Stimulated activated naive CD8-positive, alpha-beta T cell treated with anti-CD3 and anti-CD28 coated beads, Interleukin-15, amount 100 ng/mL, for 72 hours (primary cell): ENCODE measurements at regions not wholly inside any gene's neighbourhood (a gene's known extent, or its start where the extent isn't known, plus 50 kb on each side); places are given as distances from the start of the nearest gene placed in this dataset.
"Not testable (repeated sequence)": the region's sequence is repeated elsewhere in the genome, so short reads cannot be mapped to it uniquely, and the experiment has no call there.

Source experiments
- ATAC-seq: fragments of 150-1000 bp; cut with Tn5 transposase; 2 replicates; pipeline ENCODE4 v1.10.0; 2021; ENCODE audit warnings: mild to moderate bottlenecking, moderate library complexity
- DNase-seq, 2 donors: peaks; one replicate each; pipeline ENCODE4 v3.0.0; 2021 to 2022
- H3K27ac Mint-ChIP-seq, 2 donors: one replicate each; pipeline ENCODE4 v1.8.0; 2022; ENCODE audit warnings: mild to moderate bottlenecking in 2 of 2, mixed read lengths in 2 of 2, moderate library complexity in 2 of 2
- H3K27me3 Mint-ChIP-seq: one replicate; pipeline ENCODE4 v1.8.0; 2022; ENCODE audit warnings: mixed read lengths
- H3K4me1 Mint-ChIP-seq: one replicate; pipeline ENCODE4 v1.8.0; 2022; ENCODE audit warnings: mild to moderate bottlenecking, mixed read lengths
- H3K4me3 Mint-ChIP-seq, 2 donors: one replicate each; pipeline ENCODE4 v1.8.0; 2022; ENCODE audit warnings: mild to moderate bottlenecking in 2 of 2, mixed read lengths in 2 of 2, moderate library complexity in 1 of 2
- H3K9me3 Mint-ChIP-seq, 2 donors: one replicate each; pipeline ENCODE4 v1.8.0; 2022; ENCODE audit warnings: mixed read lengths in 2 of 2

DNA sequence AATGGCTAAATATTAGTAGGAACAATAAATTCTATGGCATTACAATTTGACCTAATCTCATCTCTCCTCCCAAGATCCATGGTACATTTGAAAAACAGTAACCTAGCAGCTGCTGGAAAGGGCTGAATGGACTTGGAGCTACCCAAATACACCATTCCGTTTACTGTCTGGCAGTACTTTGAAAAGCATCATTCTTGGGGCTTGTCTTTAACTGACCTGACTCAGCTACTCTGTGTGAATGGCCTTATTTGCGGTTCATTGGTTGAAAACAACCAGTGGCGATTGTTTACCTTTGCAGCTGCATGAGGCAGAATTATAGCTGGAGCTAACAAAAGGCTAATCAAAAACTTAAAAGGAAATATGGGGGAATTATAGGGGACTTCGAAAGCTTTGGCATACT lies 311.2 kb upstream of the MCTP2 start:
- DNase-seq, result no peak
- Mint-ChIP-seq H3K4me1 (no peaks in the 10 kb centered on the region), H3K4me3 (no peak overlapping the region), H3K27ac (no peak overlapping the region), H3K9me3 (peaks cover 5 to 8% of the 10 kb centered on the region in 2 donors), H3K27me3 (peaks cover 7% of the 10 kb centered on the region)
- ATAC-seq, result no peak

DNA sequence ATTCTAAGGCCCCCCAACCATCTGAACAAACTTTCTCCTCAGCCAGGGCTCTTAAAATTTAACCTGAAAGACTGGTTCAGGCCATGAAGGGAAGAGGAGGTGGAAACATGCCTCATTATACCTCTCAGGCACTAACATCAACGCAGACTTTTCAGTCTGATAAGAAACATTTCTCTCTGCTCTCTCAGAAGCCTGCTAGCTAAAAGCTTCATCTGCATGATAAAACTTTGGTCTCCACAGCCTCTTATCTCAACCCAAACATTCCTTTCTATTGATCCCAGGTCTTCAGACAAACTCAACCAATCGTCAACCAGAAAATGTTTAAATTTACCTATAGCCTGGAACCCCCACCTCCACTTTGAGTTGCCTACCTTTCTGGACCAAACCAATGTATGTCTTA lies 312.6 kb upstream of the MCTP2 start:
- H3K4me3 Mint-ChIP-seq, H3K4me1 Mint-ChIP-seq, H3K9me3 Mint-ChIP-seq, DNase-seq, H3K27me3 Mint-ChIP-seq, ATAC-seq: not testable (repeated sequence)
- peak overlapping the region in 1 of 2 donors; percentile 33 for H3K27ac Mint-ChIP-seq

DNA sequence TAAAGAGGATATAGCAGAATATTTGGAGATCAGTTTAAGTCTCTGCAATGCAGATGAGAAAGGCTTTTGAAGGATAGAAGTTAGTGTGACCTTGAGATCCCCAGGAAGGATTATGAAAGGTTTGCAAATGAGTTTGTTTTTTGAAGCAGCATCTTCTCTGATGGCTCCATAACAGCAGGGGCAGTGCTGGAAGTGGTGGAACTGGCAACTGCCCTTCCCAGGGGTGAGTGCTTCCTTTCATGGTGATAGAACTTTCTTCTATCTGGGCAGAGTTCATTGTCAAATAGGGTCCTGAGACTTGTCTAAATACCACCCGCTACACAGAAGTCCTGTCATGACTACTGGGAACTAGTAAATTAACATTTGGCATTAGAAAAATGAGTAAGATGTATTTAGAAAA lies 314.2 kb upstream of the MCTP2 start:
- no peak overlapping the region for H3K4me3 Mint-ChIP-seq
- no peaks in the 10 kb centered on the region for H3K4me1 Mint-ChIP-seq
- H3K9me3 Mint-ChIP-seq, result peaks cover 2 to 4% of the 10 kb centered on the region in 2 donors
- DNase-seq (no peak), ATAC-seq (no peak)
- peaks cover 3% of the 10 kb centered on the region for H3K27me3 Mint-ChIP-seq
- H3K27ac Mint-ChIP-seq, result no peak overlapping the region

GRCh38 chr15:93913871-93914270 lies 317.5 kb upstream of the MCTP2 start:
- H3K27me3 Mint-ChIP-seq, result no peaks in the 10 kb centered on the region
- ATAC-seq (no peak), DNase-seq (no peak)
- no peak overlapping the region for H3K27ac Mint-ChIP-seq
- no peaks in the 10 kb centered on the region for H3K4me1 Mint-ChIP-seq
- no peaks in the 10 kb centered on the region for H3K9me3 Mint-ChIP-seq
- H3K4me3 Mint-ChIP-seq, result no peak overlapping the region

GRCh38 chr15:93913310-93913709 lies 318.1 kb upstream of the MCTP2 start:
- no peak for DNase-seq
- Mint-ChIP-seq H3K27ac (no peak overlapping the region), H3K27me3 (no peaks in the 10 kb centered on the region), H3K4me1 (no peaks in the 10 kb centered on the region), H3K9me3 (no peaks in the 10 kb centered on the region), H3K4me3 (no peak overlapping the region)
- no peak for ATAC-seq

- no peak for DNase-seq
- no peaks in the 10 kb centered on the region for H3K27me3 Mint-ChIP-seq
- no peaks in the 10 kb centered on the region for H3K9me3 Mint-ChIP-seq
- no peak overlapping the region for H3K4me3 Mint-ChIP-seq
- H3K4me1 Mint-ChIP-seq, result no peaks in the 10 kb centered on the region
- H3K27ac Mint-ChIP-seq, result no peak overlapping the region
- peak; percentile 33 for ATAC-seq
These were observed 330.6 kb upstream of the MCTP2 start for GRCh38 chr15:93900476-93901400.

DNA sequence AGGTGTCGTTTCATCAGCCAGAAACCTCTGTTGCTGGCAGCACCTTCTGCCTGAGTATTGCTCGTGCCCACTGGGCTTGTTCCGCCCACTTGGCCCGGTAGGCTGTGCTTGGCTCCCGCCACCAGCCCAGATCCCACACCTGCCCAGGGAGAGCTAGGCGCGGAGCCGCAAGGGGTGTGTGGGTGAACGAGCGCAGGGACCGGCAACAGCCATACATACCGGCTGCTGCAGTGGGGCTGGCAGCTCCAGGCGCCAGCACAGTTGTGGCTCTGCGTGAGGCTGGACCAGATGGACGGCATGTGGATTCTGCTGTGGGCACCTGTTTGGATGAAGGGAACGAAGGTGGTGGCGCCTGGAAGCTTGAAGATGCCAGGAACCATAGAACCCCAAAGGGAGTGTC lies 331.5 kb upstream of the MCTP2 start:
- Mint-ChIP-seq H3K4me1 (no peaks in the 10 kb centered on the region), H3K4me3 (no peak overlapping the region), H3K27ac (no peak overlapping the region), H3K9me3 (no peaks in the 10 kb centered on the region), H3K27me3 (no peaks in the 10 kb centered on the region)
- ATAC-seq (peak; percentile 43), DNase-seq (no peak)

DNA sequence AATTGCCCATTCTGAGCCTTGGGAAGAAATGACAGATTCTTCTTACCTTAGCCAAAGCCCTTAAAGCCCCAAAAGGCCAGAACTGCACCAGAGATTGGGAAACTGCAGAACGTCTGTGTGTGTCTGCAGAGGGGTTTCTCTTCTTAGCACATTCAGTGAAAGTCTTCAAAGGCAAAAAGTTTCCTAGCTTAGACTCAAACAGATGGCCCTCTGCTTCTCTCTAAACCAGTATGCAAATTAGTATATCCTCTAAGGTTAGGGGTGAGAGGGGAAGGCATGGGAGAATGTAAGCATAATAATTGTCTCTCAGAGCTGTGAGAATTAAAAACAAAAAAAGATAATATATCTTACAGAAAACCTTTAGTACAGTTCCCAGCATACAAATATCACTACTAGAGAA lies 334.0 kb upstream of the MCTP2 start:
- H3K27ac Mint-ChIP-seq, result no peak overlapping the region
- ATAC-seq, result no peak
- no peaks in the 10 kb centered on the region for H3K27me3 Mint-ChIP-seq
- H3K4me3 Mint-ChIP-seq, result no peak overlapping the region
- no peaks in the 10 kb centered on the region for H3K4me1 Mint-ChIP-seq
- no peak for DNase-seq
- H3K9me3 Mint-ChIP-seq, result no peaks in the 10 kb centered on the region

DNA sequence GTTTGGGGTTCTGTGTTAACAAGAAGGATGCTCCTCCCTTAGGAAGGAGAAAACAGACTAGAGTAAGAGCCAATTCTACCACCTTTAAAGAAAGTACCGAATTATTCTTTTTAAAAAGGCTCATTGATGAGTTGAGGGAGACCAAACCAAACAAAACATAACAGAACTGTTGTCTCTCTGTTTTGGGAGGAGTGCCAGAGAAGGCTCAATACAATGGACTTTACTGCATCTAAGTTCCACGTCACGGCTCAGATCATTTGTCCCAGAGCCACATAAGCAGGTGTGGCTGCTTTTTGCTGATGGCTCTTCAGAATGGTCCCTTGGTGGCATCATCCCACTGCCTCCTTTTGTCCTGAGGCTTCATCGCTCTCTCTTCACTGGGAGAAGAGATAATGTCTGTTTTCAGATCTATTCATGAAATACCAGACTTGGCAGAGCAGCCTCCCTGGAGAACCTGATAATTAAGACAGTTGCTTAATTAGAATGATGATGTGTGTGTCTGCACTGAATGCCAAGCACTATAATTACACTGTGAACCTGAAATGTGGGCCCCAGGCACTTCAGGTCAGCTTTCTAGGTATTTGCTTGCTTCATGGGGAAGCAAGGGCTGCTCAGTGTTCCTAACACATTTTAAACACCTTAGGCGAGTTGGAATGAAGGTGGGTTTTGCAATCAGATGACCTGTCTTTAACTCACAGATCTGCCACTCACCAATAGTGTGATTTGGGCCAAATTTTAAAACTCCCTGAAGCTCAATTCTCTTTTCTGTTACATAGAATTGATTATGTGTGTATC lies 335.2 kb upstream of the MCTP2 start:
- H3K4me3 Mint-ChIP-seq, result no peak overlapping the region
- ATAC-seq (no peak), DNase-seq (no peak)
- no peaks in the 10 kb centered on the region for H3K9me3 Mint-ChIP-seq
- H3K27ac Mint-ChIP-seq, result no peak overlapping the region
- H3K27me3 Mint-ChIP-seq, result no peaks in the 10 kb centered on the region
- H3K4me1 Mint-ChIP-seq, result no peaks in the 10 kb centered on the region

GRCh38 chr15:93894438-93895036 lies 336.8 kb upstream of the MCTP2 start:
- Mint-ChIP-seq H3K27ac (no peak overlapping the region), H3K9me3 (no peaks in the 10 kb centered on the region), H3K27me3 (no peaks in the 10 kb centered on the region), H3K4me3 (no peak overlapping the region), H3K4me1 (no peaks in the 10 kb centered on the region)
- DNase-seq, result no peak
- no peak for ATAC-seq

GRCh38 chr15:93887151-93887550 lies 344.2 kb upstream of the MCTP2 start:
- Mint-ChIP-seq H3K27ac (no peak overlapping the region), H3K4me1 (no peaks in the 10 kb centered on the region), H3K4me3 (no peak overlapping the region), H3K9me3 (no peaks in the 10 kb centered on the region), H3K27me3 (no peaks in the 10 kb centered on the region)
- DNase-seq (no peak), ATAC-seq (no peak)

- Mint-ChIP-seq H3K4me3 (no peak overlapping the region), H3K27ac (no peak overlapping the region), H3K4me1 (no peaks in the 10 kb centered on the region), H3K27me3 (no peaks in the 10 kb centered on the region), H3K9me3 (no peaks in the 10 kb centered on the region)
- ATAC-seq (no peak), DNase-seq (no peak)
These were observed 348.6 kb upstream of the MCTP2 start for GRCh38 chr15:93882779-93883178.

GRCh38 chr15:93882141-93882540 lies 349.2 kb upstream of the MCTP2 start:
- no peak overlapping the region for H3K27ac Mint-ChIP-seq
- H3K4me3 Mint-ChIP-seq, result no peak overlapping the region
- DNase-seq (no peak), ATAC-seq (no peak)
- H3K9me3 Mint-ChIP-seq, result no peaks in the 10 kb centered on the region
- H3K4me1 Mint-ChIP-seq, result no peaks in the 10 kb centered on the region
- no peaks in the 10 kb centered on the region for H3K27me3 Mint-ChIP-seq

DNA sequence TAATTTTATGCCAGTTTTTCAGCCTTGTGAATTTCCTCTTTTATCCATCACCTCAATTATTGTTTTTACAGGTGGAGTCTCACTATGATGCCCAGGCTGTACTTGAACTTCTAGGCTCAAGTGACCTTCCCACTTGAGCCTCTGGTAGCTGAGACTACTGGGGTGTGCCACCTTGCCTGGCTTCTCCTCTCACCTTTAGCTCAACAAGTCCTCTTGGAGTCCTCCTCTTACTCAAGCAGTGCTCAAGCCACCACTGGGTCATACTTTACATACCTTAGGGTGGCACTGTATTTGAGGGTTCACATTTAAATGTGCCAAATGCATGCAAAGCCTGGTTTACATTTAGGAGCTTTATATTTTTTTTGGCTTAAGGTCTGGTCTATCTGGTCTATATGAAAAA lies 350.1 kb upstream of the MCTP2 start:
- H3K27ac Mint-ChIP-seq, result no peak overlapping the region
- H3K4me3 Mint-ChIP-seq, result no peak overlapping the region
- DNase-seq, result no peak
- H3K27me3 Mint-ChIP-seq, result no peaks in the 10 kb centered on the region
- no peaks in the 10 kb centered on the region for H3K9me3 Mint-ChIP-seq
- no peaks in the 10 kb centered on the region for H3K4me1 Mint-ChIP-seq
- ATAC-seq, result no peak

GRCh38 chr15:93880358-93880757 lies 351.0 kb upstream of the MCTP2 start:
- Mint-ChIP-seq H3K4me1 (no peaks in the 10 kb centered on the region), H3K27me3 (no peaks in the 10 kb centered on the region), H3K9me3 (no peaks in the 10 kb centered on the region), H3K27ac (no peak overlapping the region), H3K4me3 (no peak overlapping the region)
- DNase-seq, result no peak
- ATAC-seq, result no peak

GRCh38 chr15:93870583-93870982 lies 360.8 kb upstream of the MCTP2 start:
- ATAC-seq, result no peak
- H3K27me3 Mint-ChIP-seq, result no peaks in the 10 kb centered on the region
- H3K4me1 Mint-ChIP-seq, result no peaks in the 10 kb centered on the region
- H3K27ac Mint-ChIP-seq, result no peak overlapping the region
- no peaks in the 10 kb centered on the region for H3K9me3 Mint-ChIP-seq
- no peak for DNase-seq
- H3K4me3 Mint-ChIP-seq, result no peak overlapping the region
